NCI-H2171 treated with DMSO at 0.1 percent for 48 hours (cell line): ENCODE measurements at regions not wholly inside any gene's neighbourhood (a gene's known extent, or its start where the extent isn't known, plus 50 kb on each side); places are given as distances from the start of the nearest gene placed in this dataset.
A peak's percentile ranks its signal among the peaks of the same experiment; 100 is the strongest.

Experiments
- DNase-seq: peaks from one replicate; lab custom pipeline; 2025; lab: John Stamatoyannopoulos, UW

DNA sequence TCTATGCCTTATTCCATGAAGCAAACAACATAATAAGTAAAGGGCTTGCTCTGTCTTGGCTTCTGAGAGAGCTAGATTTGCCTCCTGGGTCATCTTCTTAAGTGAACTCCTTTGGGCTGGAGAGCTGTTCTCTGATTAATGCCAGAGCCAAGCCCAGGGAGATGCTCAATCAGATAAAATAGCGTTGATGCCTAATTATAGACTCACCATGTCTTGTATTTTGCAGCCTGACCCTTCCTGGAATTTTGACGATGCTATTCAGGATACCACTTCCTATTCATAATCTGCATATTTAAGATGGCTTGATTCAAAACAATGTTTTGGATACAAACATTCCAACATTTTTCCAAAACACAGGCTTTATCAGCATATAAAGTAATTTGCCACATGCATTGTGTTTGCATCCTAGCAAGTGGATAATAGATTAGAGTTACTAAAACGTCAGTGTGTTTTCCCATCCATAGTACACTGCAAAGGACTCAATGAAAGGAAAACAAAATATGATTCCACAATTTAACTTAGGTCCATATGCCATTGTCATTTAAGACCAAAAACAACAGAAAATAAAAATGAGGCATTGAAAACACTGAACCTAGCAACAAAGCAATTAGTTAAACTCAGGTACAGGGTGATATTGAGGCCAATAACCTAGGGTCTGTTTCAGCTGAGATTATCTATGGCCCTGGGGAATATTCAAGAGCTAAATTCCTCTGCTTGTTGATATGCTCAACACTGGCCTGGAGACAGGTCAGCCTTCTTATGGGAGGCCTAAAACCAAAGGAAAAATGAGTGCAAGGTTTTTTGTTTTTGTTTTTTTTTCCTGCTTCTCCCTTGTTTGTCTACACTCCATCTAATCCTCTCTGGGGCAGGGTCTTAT lies 184.2 kb upstream of the FOXN3 start:
- DNase-seq: no peak

DNA sequence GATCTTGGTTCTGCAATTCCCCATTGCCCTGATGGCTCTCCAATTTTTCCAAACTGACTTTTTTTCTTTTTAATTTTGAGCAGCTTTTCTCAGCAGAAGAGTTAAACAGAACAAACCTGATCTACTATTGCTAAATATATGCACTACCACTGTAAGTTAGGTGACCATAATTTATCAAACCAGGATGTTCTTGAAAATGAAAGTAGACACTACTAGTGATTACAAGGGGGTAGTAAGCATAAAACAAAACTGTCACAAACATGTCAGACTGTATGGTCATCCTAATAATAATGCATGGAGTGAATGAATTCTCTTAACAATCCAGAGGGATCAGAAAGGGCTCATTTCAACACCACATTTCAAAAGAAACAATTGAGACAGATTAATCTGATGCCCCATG lies 183.0 kb upstream of the FOXN3 start:
- DNase-seq: no peak

DNA sequence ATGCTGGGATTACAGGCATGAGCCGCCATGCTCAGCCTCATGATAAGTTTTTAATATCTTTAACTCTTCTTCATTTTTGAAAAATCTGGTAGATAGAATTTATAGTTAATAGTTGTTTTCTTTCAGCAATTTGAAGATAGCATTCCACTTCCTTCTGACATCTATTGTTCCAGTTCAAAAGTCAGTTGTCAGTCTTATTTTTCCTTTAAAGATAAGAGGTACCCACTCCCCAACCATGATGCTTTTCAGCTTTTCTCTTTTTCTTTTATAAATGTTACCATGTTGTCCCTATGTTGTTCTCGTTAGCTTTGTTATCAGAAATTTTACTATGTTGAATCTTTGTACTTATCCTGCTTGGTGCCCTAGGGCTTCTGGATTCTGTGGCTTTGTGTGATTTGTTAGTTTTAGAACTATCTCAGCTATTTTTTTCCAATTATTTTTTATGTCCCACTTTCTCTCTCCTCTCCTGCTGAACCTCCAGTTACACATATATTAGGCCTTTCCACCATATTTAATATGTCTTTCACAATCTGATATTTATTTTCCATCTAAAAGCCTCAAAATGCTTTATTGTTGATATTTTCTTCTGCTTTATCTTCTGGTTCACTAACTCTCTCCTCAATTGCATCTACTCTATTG lies 181.6 kb upstream of the FOXN3 start:
- DNase-seq: peak; percentile 49

DNA sequence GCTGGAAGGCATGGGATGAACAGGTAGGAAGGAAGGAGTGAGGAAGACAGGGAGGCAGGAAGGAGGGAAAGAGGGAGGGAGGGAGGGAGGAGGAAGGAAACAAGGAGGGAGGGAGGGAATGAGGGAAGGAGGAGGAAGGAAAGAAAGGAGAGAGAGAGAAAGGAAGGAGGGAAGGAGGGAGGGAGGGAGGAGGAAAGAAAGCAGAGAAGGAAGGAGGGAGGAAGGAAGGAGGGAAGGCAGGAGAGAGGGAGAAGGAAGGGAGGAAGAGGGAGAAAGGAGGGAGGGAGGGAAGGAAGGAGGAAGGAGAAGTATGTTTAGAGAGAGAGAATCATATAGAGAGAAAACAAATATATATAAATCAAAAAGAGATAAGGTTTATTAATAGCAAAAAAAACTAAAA lies 175.9 kb upstream of the FOXN3 start:
- no peak for DNase-seq

DNA sequence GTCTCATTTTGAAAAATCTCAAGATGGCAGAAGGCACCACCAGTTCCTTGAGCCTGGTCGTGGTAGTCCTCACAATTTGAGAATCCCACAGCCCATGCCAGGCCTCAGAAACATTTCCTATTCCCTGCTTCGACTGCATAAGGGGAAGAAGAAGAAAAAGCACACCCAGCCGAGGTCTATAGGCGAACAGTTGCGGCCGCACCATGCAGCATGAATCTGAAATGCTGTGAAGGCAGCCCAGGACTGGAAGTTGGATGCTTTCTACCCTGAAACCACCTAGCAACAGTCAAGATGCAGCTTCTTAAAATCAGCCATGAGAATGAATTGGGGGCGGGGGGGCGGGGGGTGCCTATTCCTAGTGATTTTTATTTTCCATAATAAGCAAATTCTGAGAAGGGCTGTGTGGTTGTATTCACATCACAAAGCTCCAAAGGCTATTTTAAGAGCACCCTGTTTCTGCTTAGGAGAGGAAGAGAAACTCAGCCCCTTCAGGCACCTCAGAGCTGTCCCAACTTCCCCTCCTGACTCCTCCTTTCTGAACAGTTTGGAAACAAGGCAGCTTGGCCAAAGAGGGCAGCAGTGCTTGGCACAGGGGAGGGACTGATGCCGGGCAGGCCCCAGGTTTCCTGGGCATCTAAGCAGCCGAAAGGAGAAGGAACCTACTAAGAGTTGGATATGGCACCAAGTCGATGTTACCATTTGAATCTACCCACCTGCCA lies 172.5 kb upstream of the FOXN3 start:
- no peak for DNase-seq

DNA sequence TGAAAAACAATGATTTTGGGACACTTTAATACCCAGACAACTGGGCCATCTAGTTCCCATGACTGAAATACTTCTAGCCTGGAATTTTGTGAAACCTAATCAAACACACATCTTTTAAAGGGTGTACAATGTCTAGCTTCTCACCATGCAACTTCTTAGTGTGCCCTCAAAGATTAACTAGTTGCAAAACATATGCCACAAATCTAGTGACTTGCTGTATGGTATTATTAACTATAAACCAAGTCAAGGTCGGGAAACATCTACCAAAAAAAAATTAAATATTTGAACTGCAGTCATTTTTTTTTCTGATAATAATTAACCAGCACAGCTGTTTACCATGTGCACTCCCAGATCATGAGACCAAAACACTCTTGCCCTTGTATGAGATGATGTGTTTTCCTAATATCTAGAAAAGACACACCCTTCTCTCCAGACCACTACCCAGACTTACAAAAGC lies 171.8 kb upstream of the FOXN3 start:
- DNase-seq: no peak

DNA sequence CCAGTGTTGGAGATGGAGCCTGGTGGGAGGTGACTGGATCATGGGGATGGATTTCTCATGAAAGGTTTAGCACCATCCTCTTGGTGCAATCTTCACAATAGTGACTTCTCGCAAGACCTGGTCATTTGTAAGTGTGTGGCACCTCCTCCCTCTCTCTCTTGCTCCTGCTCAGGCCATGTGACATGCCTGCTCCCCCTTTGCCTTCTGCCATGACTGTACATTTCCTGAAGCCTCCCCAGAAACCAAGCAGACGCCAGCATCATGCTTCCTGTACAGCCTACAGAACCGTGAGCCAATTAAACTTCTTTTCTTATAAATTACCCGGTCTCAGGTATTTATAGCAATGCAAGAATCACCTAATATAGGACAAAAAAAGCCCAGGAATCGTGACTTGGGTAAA lies 171.0 kb upstream of the FOXN3 start:
- no peak for DNase-seq

DNA sequence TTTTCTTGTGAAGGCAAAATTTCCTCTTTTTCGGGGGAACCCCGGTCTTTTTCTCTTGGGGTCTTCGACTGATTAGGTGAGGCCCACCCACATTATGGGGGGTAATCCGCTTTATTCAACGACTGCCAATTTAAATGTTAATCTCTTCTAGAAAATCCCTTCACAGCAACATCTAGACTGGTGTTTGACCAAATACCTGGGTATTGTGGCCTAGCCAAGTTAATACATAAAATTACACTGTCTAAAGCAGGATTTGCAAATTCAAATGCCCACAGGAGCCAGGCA lies 170.0 kb upstream of the FOXN3 start:
- no peak for DNase-seq

DNA sequence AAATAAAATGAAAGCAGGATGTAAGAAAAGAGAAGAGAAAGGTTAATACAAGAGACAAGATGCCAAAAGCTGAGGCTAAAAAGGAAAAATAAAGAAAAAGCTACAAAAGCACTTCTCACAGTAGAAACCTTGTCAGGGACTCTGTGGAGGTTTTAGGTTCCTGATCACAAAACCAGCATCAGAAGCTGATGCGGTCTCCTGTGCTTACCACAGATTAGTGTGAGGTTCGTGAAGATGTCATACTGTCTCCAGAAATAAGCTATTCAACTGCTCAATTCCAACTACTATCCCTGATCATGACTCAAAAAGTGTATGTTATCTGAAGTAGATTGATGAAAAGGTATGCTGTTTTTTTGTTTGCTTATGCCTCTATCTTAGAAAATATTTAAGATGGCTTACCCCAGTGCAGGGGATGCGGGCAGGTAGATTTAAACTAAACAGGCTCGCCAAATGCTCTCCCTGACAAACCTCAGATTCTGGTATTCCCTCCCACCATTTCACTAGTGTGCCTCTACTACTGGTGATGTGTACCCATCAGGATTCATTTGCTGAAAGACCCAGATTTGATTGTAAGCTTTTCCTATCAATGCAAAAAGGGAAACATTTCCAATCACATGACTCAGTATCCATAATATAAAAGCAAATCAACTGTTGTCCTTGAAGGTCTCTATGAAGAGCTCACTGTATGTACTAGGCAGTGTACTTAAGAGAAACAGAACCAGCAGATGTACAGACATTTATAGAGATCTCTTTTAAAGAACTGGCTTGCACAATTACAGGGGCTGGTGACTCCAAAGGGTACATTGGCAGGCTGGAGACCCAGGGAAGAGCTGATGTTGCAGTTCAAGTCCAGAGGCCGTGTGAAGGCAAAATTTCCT lies 169.5 kb upstream of the FOXN3 start:
- DNase-seq: no peak

DNA sequence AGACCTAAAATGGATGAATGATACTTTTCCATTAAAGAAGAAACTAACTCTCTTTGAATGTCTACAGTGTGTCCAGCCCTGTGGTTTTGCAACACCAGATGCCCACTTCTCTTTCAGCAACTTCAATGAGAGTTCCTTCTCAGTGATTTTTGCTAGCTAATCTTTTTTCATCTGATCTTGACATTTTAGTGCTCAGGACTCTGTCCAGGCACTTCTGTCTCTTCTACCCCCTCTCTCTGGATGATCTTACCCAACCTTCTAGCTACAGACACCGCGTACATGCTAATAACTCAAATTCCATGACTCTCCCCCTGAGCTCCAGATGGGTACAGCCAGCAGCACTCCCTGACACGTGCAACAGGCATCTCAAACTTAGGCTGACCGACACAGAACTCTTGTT lies 161.1 kb upstream of the FOXN3 start:
- DNase-seq: no peak

DNA sequence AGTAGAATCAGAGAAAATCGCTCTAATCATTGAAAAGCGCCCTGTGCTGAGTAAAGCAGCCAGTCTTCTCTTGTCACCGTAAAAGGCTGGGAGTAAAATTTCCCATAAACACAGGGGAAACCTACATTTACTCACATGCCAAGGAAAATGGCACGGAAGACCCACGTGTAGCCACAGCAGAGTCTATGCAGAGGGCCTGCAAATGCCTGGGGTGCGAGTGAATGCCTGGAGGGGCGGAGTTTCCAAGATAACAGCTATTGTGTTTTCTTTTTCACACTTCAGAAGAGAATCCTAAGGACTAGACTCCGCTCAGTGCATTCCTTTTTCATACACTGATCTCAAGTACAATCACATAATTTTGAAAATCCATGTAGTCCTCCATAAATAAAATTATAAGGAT lies 159.9 kb upstream of the FOXN3 start:
- DNase-seq: no peak

DNA sequence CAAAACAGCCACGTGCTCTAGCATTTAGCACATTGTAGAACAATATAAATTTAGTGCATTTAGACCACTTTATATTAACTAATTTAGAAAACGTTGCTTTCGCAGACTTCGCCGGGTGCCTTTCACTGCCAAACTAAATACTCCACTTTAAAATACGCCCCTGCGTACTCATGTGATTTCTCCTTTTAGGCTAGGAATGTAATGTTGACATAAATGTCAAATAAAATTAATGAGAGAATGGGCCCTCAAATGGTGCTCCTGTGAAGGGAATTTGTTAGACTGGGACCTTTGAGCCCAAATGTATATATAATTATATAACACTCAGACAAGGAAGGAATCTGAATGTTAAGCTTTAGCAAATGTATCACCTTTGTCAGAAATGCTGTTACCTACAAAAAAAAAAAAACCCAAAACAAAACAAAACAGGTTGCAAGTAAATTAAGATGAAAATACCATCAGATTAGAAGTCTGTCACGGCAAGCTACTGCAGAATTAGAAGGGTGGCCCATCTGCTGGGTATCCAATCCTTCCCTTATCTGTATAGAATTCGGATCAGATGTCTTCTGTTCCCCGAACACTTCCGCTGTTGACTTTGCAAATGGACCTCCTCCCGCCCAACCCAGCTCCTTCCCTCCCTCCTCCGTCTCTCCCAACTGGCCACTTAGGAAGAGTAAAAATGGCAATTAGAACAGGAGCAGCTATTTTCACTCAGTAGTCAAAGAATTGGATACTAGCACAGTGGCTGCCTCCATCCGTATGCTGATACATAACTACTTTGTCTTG lies 159.3 kb upstream of the FOXN3 start:
- peak; percentile 91 for DNase-seq

DNA sequence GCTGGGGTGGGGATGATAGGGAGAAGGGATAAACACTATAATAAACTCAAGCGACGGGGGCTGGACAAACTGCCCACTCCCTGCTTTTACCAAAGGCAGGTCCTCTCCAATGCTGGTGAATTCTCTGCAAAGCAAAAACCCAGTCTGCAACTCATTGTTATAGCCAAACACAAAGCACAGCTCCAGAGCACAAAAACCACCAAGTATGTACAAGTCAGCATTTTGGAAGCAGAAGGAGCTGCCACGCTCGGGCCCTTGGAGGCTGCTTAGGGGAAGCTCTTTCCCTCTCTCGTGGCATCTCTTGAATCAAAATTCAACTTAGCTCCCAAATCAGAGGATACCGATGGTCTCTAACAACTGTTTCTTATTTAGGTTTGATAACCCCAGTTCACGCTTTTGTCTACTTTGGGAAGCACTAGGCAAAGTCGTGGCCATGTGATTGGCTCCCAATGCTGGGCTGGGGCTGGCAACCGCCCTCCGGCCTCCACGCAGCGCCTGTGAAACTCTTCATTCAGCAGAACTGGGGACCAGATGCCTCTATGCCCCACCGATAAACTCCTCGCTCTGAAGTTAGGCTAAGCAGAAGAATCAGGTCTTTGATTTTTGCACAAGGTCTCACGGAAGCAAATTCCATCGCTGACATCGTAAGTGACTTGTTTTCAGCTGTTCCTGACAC lies 158.5 kb upstream of the FOXN3 start:
- no peak for DNase-seq

DNA sequence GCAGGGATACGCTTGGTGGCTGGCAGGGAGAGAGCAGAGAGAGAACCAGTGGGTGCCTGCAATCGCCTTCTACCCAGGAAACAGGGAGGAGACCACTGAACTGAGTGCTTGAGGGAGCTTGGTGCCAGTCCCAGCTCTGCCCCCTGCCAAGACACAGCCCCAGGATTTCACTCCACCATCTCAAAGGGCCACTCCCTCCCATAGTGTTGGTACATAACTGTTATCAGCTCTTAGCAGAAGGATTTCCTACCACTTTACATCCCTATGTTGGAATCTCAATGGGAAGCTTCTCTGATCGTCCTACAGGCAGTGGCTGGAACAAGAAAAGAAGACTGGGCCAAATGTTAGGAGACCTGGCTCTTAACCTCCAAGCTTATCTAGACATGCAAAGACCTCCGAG lies 157.4 kb upstream of the FOXN3 start:
- no peak for DNase-seq

DNA sequence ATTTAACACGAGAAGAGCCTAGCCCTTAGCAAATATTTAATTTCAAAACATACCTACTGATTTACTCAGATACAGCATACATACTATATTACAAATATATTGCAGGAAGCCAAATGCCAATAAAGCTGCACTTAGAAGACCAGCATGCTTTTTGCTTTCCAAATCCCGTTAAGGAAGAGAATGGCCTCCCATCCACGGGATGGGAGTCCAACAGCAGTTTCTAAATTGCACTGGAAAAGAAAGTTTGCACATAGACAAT lies 156.3 kb upstream of the FOXN3 start:
- no peak for DNase-seq

DNA sequence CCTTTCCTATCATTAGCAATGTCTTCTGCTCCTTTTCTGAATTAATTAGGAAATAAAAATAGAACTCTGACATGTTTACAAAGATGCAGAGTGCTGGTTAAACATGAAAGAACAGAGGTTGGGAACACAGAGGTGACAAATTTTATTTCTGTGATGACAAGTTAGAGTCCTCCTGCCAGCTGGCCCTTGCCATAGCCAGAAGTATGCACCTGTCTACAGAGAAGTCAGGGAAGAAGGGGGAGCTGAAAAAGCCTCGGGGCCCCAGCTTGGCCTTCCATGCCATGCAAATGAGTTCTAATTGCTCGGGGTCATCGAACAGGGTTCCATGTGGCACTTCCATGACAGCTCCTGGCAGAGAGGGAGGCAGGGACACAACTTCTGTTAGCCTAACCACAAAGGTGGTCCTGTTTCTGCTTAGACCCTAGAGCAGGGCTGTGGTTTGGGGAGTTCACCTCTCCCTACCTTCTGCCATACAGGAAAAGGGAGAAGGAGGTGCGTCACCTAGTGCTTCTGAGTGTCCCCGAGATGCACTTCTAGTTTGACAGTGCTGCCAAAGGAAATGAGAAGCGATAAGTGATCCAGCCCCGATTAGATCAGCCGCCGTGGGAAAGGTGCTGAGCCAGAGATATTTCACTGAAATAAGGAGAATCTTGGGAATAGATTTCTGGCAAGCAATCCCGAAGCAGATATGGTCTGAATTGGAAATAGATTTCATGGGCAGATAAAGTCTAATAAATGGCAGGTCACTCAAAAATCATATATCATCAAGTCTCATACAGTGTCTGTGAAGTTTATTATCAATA lies 155.8 kb upstream of the FOXN3 start:
- DNase-seq: no peak

DNA sequence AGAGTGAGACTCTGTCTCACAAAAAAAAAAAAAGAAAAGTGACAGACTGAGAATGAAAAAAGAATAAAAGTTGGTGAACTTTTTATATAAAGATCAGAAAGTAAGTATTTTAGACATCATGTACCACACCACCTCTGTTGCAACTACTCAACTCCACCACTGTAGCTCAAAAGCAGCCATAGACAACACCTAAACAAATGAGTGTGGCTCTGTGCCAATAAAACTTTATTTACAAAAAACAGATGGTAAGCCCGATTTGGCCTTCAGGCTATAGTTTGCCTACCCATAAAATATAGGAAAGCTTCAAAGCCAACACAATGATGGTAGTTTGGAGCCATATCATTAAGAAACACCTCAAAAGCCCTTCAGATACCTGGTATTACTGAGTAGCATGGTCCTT lies 154.5 kb upstream of the FOXN3 start:
- DNase-seq: no peak

DNA sequence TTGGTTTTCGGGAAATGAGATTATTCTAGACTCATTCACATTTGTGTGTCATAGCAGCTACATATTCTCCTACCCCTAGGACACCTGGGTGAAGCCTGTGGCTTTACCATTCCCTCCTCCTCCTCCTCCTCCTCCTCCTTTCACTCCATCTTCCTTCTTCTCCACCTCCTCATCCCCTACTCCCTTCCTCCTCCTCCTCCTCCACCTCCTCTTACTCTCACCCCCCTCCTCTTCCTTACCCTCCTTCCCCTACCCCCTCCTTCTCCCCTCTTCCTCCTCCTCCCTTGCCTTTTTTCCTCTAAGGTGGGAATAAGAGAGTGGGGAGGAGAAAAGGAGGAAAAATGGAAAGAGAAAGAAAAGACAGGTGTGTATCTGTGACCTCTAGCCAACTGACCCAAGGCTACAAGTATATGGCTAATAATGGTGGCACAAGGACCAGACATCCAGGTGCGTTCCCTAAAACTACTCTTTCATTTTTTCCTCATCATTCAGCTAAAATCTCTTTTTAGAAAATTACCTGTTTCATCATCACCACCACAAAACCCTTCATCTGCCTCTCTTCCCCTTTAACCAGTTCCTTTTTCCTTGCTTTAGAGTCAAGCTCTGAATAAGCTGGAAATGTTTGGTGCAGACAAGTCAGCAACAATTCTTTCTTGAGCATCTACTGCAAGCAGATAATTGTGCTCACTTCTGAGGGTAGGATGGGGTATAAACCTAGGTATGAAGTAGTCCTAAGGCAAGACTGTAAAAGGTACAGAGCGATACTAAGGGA lies 149.8 kb upstream of the FOXN3 start:
- no peak for DNase-seq

DNA sequence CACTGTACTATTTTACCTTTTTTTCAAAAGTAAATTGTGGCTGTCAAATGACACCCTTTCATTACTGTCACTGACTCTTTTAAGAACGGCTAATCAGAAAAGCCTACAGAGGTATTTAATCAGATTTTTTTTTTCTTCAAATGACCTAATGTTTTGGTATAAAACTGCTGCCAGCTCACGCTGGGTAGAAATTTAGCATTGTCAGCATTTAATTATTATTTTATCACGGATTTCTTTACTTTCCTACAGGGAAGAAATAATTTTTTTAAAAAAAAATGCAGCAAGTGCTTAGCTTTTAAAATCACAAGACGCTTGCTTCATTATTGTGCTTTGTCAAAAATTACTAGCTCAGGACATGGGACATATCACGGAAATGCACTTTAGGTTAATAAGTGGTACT lies 149.1 kb upstream of the FOXN3 start:
- DNase-seq: no peak

DNA sequence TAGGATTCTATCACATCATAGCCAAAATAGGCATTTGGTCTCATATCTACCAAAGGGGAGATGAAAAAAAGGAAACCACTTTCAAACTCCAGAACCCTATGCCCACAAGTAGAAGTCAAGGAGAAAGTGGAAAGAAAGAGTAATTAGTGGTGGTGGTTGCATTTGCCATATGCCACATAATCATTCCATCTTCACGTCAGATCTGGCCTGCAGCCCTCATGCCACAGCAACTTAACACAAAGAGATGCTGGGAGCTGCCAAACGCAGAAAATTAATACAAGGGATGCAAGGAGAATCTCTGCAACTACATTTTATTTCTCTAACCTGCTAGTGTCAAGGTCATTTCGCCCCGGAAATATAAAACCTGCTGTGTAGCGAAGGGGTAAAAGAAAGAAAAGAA lies 148.6 kb upstream of the FOXN3 start:
- no peak for DNase-seq
